HK-2 (cell line): ENCODE measurements at regions not wholly inside any gene's neighbourhood (a gene's known extent, or its start where the extent isn't known, plus 50 kb on each side); places are given as distances from the start of the nearest gene placed in this dataset.
"Not testable (repeated sequence)": the region's sequence is repeated elsewhere in the genome, so short reads cannot be mapped to it uniquely, and the experiment has no call there.

Source experiments
- DNase-seq: peaks from one replicate; pipeline ENCODE4 v3.0.0-alpha.2; 2018; ENCODE audit not compliant: unreplicated experiment

GRCh38 chr14:48723841-48724495 is 862.2 kb downstream of the RPS29 start:
- DNase-seq = no peak

- DNase-seq = no peak
Measured at GRCh38 chr14:48714366-48714765, 871.8 kb downstream of the RPS29 start.

GRCh38 chr14:48710133-48710532 is 876.0 kb downstream of the RPS29 start:
- no peak for DNase-seq

GRCh38 chr14:48709277-48709785 is 876.8 kb downstream of the RPS29 start:
- no peak for DNase-seq

GRCh38 chr14:48704639-48705038 is 881.5 kb downstream of the RPS29 start:
- DNase-seq = no peak

GRCh38 chr14:48703728-48704467 is 882.3 kb downstream of the RPS29 start:
- DNase-seq = no peak

GRCh38 chr14:48697362-48697761 is 888.8 kb downstream of the RPS29 start:
- DNase-seq = not testable (repeated sequence)

GRCh38 chr14:48693793-48694192 is 892.4 kb downstream of the RPS29 start:
- DNase-seq = no peak

- no peak for DNase-seq
Measured at GRCh38 chr14:48690349-48690748, 895.8 kb downstream of the RPS29 start.

- no peak for DNase-seq
Measured at GRCh38 chr14:48686650-48687049, 899.5 kb downstream of the RPS29 start.

GRCh38 chr14:48672506-48672905 is 913.7 kb downstream of the RPS29 start:
- no peak for DNase-seq

- no peak for DNase-seq
Measured at GRCh38 chr14:48670939-48671338, 915.2 kb downstream of the RPS29 start.

- no peak for DNase-seq
Measured at GRCh38 chr14:48665077-48665784, 920.9 kb downstream of the RPS29 start.

- no peak for DNase-seq
Measured at GRCh38 chr14:48643241-48643640, 942.9 kb downstream of the RPS29 start.

GRCh38 chr14:48628870-48629269 is 953.5 kb upstream of the MDGA2 start:
- no peak for DNase-seq

GRCh38 chr14:48622980-48623379 is 947.6 kb upstream of the MDGA2 start:
- DNase-seq = no peak

- DNase-seq = no peak
Measured at GRCh38 chr14:48618057-48618456, 942.7 kb upstream of the MDGA2 start.

- DNase-seq = no peak
Measured at GRCh38 chr14:48616931-48617330, 941.5 kb upstream of the MDGA2 start.

- DNase-seq = no peak
Measured at GRCh38 chr14:48615618-48616017, 940.2 kb upstream of the MDGA2 start.

GRCh38 chr14:48614003-48614402 is 938.6 kb upstream of the MDGA2 start:
- DNase-seq = no peak

GRCh38 chr14:48606960-48607359 is 931.6 kb upstream of the MDGA2 start:
- DNase-seq = not testable (repeated sequence)

- DNase-seq = no peak
Measured at GRCh38 chr14:48598458-48598857, 923.1 kb upstream of the MDGA2 start.

- no peak for DNase-seq
Measured at GRCh38 chr14:48586099-48586498, 910.7 kb upstream of the MDGA2 start.
